ENCODE measurements at regions not wholly inside any gene's neighbourhood (a gene's known extent, or its start where the extent isn't known, plus 50 kb on each side); places are given as distances from the start of the nearest gene placed in this dataset.

GRCh38 chr2:128526455-128526976 lies 207.8 kb upstream of the HS6ST1 start:
- in situ Hi-C loops (cut with MboI; ENCODE audit: low sequenced_read_pairs in 4 of 4) (no loop called here), intact Hi-C loops (cut with DNase I; ENCODE audit: low total_unique reads) (no loop called here)
- Histone ChIP-seq H3K4me1 (no peaks in the 10 kb centered on the region), H3K4me3 (no peak overlapping the region), H3K27ac (no peak overlapping the region), H3K9me3 (no peaks in the 10 kb centered on the region), H3K36me3 (no peaks in the 10 kb centered on the region), H3K27me3 (no peaks in the 10 kb centered on the region)
- TF ChIP-seq CTCF (IDR thresholded peaks at IDR 0.05 in 4 of 5, conservative IDR thresholded peaks at IDR 0.05 in 1 of 5) (no peak), POLR2A (IDR thresholded peaks at IDR 0.05) (no peak)
- ATAC-seq, result no peak
- DNase-seq, result no peak

DNA sequence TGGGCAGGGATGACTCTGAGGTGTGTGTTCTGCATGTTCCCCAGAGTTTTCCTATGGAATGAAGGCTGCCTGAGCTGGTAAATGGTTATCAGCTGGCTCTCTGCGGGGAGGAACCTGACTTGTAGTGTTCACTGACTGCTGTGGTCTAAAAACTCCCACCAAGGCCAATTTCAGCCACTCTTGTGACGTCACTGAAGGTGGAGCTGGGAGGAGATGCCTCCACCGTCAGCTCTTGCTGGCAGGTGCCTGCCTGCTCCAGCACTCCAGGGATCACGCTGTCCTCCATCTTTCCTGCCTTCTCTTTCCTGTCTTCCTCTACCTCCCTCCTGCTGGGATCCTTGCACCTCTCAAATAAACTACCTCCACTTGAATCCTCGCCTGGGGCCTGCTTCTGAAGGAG lies 209.5 kb upstream of the HS6ST1 start:
- H3K9me3 ChIP-seq, result no peaks in the 10 kb centered on the region
- intact Hi-C loops (cut with DNase I; ENCODE audit: low total_unique reads) (no loop called here), in situ Hi-C loops (cut with MboI; ENCODE audit: low sequenced_read_pairs in 4 of 4) (no loop called here)
- no peak overlapping the region for H3K27ac ChIP-seq
- no peaks in the 10 kb centered on the region for H3K4me1 ChIP-seq
- DNase-seq (no peak), ATAC-seq (no peak)
- H3K27me3 ChIP-seq, result no peaks in the 10 kb centered on the region
- TF ChIP-seq CTCF (IDR thresholded peaks at IDR 0.05 in 4 of 5, conservative IDR thresholded peaks at IDR 0.05 in 1 of 5) (no peak), POLR2A (IDR thresholded peaks at IDR 0.05) (no peak)
- H3K4me3 ChIP-seq, result no peak overlapping the region
- no peaks in the 10 kb centered on the region for H3K36me3 ChIP-seq

- TF ChIP-seq POLR2A (IDR thresholded peaks at IDR 0.05), result no peak
- TF ChIP-seq CTCF (IDR thresholded peaks at IDR 0.05 in 4 of 5, conservative IDR thresholded peaks at IDR 0.05 in 1 of 5), result no peak
These were observed 211.4 kb upstream of the HS6ST1 start for GRCh38 chr2:128530025-128530573.

GRCh38 chr2:128531856-128532255 lies 213.2 kb upstream of the HS6ST1 start:
- TF ChIP-seq POLR2A (IDR thresholded peaks at IDR 0.05), result no peak
- no peak for TF ChIP-seq CTCF (IDR thresholded peaks at IDR 0.05 in 4 of 5, conservative IDR thresholded peaks at IDR 0.05 in 1 of 5)
- DNase-seq, result no peak
- Histone ChIP-seq H3K4me3 (no peak overlapping the region), H3K36me3 (no peaks in the 10 kb centered on the region), H3K9me3 (no peaks in the 10 kb centered on the region), H3K27me3 (no peaks in the 10 kb centered on the region), H3K4me1 (no peaks in the 10 kb centered on the region), H3K27ac (no peak overlapping the region)
- ATAC-seq, result no peak
- intact Hi-C loops (cut with DNase I; ENCODE audit: low total_unique reads) (loop anchor here (2.0 kb wide), 1 partner anchor 211 kb away; no protein-coding TSS in a partner anchor), in situ Hi-C loops (cut with MboI; ENCODE audit: low sequenced_read_pairs in 4 of 4) (no loop called here)

More at GRCh38 chr2:128530025-128530573, 211.4 kb upstream of the HS6ST1 start:
- Histone ChIP-seq H3K9me3 (no peaks in the 10 kb centered on the region), H3K36me3 (no peaks in the 10 kb centered on the region), H3K27me3 (no peaks in the 10 kb centered on the region), H3K4me3 (no peak overlapping the region), H3K4me1 (no peaks in the 10 kb centered on the region), H3K27ac (no peak overlapping the region)
- DNase-seq, result no peak
- in situ Hi-C loops (cut with MboI; ENCODE audit: low sequenced_read_pairs in 4 of 4) (no loop called here), intact Hi-C loops (cut with DNase I; ENCODE audit: low total_unique reads) (no loop called here)
- ATAC-seq, result no peak

GRCh38 chr2:128533101-128533500 lies 214.4 kb upstream of the HS6ST1 start:
- Histone ChIP-seq H3K4me3 (no peak overlapping the region), H3K27me3 (no peaks in the 10 kb centered on the region), H3K36me3 (no peaks in the 10 kb centered on the region), H3K9me3 (no peaks in the 10 kb centered on the region), H3K4me1 (no peaks in the 10 kb centered on the region), H3K27ac (no peak overlapping the region)
- intact Hi-C loops (cut with DNase I; ENCODE audit: low total_unique reads), result loop anchor here (2.0 kb wide), 1 partner anchor 212 kb away; no protein-coding TSS in a partner anchor
- DNase-seq, result no peak
- TF ChIP-seq CTCF (IDR thresholded peaks at IDR 0.05 in 4 of 5, conservative IDR thresholded peaks at IDR 0.05 in 1 of 5) (no peak), POLR2A (IDR thresholded peaks at IDR 0.05) (no peak)
- ATAC-seq, result no peak
- in situ Hi-C loops (cut with MboI; ENCODE audit: low sequenced_read_pairs in 4 of 4), result no loop called here
